ENCODE measurements at regions not wholly inside any gene's neighbourhood (a gene's known extent, or its start where the extent isn't known, plus 50 kb on each side); places are given as distances from the start of the nearest gene placed in this dataset.

DNA sequence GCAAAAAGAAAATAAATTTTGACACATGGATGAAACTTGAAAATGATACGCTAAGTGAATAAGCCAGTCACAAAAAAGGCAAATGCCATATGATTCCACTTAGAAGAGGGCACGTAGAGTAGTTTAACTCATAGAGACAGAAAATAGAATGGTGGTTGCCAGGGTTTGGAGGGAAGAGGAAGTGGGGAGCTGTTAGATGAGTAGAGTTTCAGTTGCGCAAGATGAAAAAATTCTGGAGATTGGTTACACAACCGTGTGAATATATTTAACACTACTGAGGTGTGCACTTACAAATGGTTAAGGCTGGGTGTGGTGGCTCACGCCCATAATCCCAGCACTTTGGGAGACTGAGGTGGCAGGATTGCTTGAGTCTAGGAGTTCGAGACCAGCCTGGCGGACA lies 93.4 kb upstream of the TMEM132E start:
- TF ChIP-seq POLR2A (IDR thresholded peaks at IDR 0.05) (no peak), POLR2AphosphoS5 (IDR thresholded peaks at IDR 0.05; ENCODE audit: insufficient read depth in 1 of 2, low read depth in 1 of 2) (no peak)
- TF ChIP-seq, protein P1, sequence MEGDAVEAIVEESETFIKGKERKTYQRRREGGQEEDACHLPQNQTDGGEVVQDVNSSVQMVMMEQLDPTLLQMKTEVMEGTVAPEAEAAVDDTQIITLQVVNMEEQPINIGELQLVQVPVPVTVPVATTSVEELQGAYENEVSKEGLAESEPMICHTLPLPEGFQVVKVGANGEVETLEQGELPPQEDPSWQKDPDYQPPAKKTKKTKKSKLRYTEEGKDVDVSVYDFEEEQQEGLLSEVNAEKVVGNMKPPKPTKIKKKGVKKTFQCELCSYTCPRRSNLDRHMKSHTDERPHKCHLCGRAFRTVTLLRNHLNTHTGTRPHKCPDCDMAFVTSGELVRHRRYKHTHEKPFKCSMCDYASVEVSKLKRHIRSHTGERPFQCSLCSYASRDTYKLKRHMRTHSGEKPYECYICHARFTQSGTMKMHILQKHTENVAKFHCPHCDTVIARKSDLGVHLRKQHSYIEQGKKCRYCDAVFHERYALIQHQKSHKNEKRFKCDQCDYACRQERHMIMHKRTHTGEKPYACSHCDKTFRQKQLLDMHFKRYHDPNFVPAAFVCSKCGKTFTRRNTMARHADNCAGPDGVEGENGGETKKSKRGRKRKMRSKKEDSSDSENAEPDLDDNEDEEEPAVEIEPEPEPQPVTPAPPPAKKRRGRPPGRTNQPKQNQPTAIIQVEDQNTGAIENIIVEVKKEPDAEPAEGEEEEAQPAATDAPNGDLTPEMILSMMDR (IDR thresholded peaks at IDR 0.05) = no peak

Measured in vagina (tissue), 2 donors.